SK-N-SH (cell line): ENCODE measurements at regions not wholly inside any gene's neighbourhood (a gene's known extent, or its start where the extent isn't known, plus 50 kb on each side); places are given as distances from the start of the nearest gene placed in this dataset.

Source experiments
- CTCF ChIA-PET: fragments of 300-600, 350-600 bp; formaldehyde crosslinking; extraction: SDS; loops from one replicate; lab custom pipeline; 2021; lab: Yijun Ruan, JAX
- POLR2A ChIA-PET: fragments of 350-600 bp; sonication (Branson Sonifier 250); formaldehyde crosslinking; extraction: SDS; loops from one replicate; lab custom pipeline; 2020; ENCODE audit warnings: antibody characterized with exemption, inconsistent platforms; lab: Yijun Ruan, JAX
- DNase-seq: peaks from one replicate; pipeline ENCODE4 v3.0.0; 2012
- H2AFZ ChIP-seq: fragments of 200-600 bp; sonication (generic); 2 replicates; pipeline ENCODE4 v1.8.1; 2016; ENCODE audit warnings: antibody characterized with exemption, mild to moderate bottlenecking, low read depth
- H3F3A ChIP-seq: fragments of 200-600 bp; sonication (generic); replicated peaks from 2 replicates; pipeline ENCODE3; 2016; ENCODE audit warnings: antibody characterized with exemption, mild to moderate bottlenecking; ENCODE audit not compliant: insufficient read depth
- H3K27ac ChIP-seq, 2 experiments: fragments of 200-500 bp in 1 of 2; fragments of 200-600 bp in 1 of 2; sonication (Bioruptor generic) in 1 of 2; sonication (generic), shearing (Covaris generic) in 1 of 2; 2 replicates each; pipeline versions ENCODE4 v1.5.1 to v1.6.1; 2014 to 2016; ENCODE audit warnings: low read depth in 2 of 2, inconsistent platforms in 1 of 2, low read length in 1 of 2, mild to moderate bottlenecking in 1 of 2, mixed read lengths in 1 of 2
- H3K27me3 ChIP-seq: fragments of 200-600 bp; sonication (generic), shearing (Covaris generic); 2 replicates; pipeline ENCODE4 v1.6.1; 2016; ENCODE audit warnings: mixed run types; ENCODE audit not compliant: insufficient read depth
- H3K36me3 ChIP-seq, 2 experiments: fragments of 200-500 bp in 1 of 2; fragments of 200-600 bp in 1 of 2; sonication (Bioruptor generic) in 1 of 2; sonication (generic) in 1 of 2; replicated peaks in 1 of 2; 2 replicates each; pipeline versions ENCODE3 to v1.5.1; 2014 to 2016; ENCODE audit warnings: low read length in 1 of 2, mild to moderate bottlenecking in 1 of 2; ENCODE audit not compliant: insufficient read depth in 2 of 2, control insufficient read depth in 1 of 2
- H3K4me1 ChIP-seq, 2 experiments: fragments of 200-500 bp in 1 of 2; fragments of 200-600 bp in 1 of 2; sonication (Bioruptor generic) in 1 of 2; sonication (generic), shearing (Covaris generic) in 1 of 2; 2 replicates each; pipeline versions ENCODE4 v1.5.1 to v1.6.1; 2014 to 2016; ENCODE audit warnings: low read depth in 1 of 2, low read length in 1 of 2, mixed run types in 1 of 2; ENCODE audit not compliant: insufficient read depth in 2 of 2, control insufficient read depth in 1 of 2
- H3K4me2 ChIP-seq: fragments of 200-600 bp; sonication (generic), shearing (Covaris generic); 2 replicates; pipeline ENCODE4 v1.6.1; 2017; ENCODE audit warnings: mixed run types
- H3K4me3 ChIP-seq, 2 experiments: fragments of 200-500 bp in 1 of 2; fragments of 200-600 bp in 1 of 2; sonication (Bioruptor generic) in 1 of 2; sonication (generic), shearing (Covaris generic) in 1 of 2; 2 replicates each; pipeline versions ENCODE4 v1.5.1 to v1.8.1; 2014 to 2016; ENCODE audit warnings: low read depth in 2 of 2, inconsistent platforms in 1 of 2, low read length in 1 of 2, mild to moderate bottlenecking in 1 of 2, mixed read lengths in 1 of 2, moderate library complexity in 1 of 2
- H3K79me2 ChIP-seq: fragments of 200-600 bp; sonication (generic); 2 replicates; pipeline ENCODE4 v1.8.1; 2017; ENCODE audit warnings: mild to moderate bottlenecking; ENCODE audit not compliant: insufficient read depth
- H3K9ac ChIP-seq: fragments of 200-600 bp; sonication (generic); 2 replicates; pipeline ENCODE4 v1.6.1; 2017; ENCODE audit warnings: mixed run types
- H3K9me2 ChIP-seq: fragments of 200-600 bp; sonication (generic); 2 replicates; pipeline ENCODE4 v1.6.1; 2017; ENCODE audit warnings: mixed run types
- H3K9me3 ChIP-seq: fragments of 200-600 bp; sonication (generic); 2 replicates; pipeline ENCODE4 v1.6.1; 2017; ENCODE audit warnings: mixed run types, mild to moderate bottlenecking, moderate library complexity
- H4K20me1 ChIP-seq: fragments of 200-600 bp; sonication (generic); 2 replicates; pipeline ENCODE4 v1.6.1; 2017; ENCODE audit warnings: mild to moderate bottlenecking, mixed run types; ENCODE audit not compliant: insufficient read depth
- CHD2 ChIP-seq: fragments of 150-350 bp; IDR thresholded peaks from 2 replicates; pipeline ENCODE4 v1.6.1; 2018; ENCODE audit warnings: low read length; ENCODE audit not compliant: partially characterized antibody
- CTCF ChIP-seq: fragments of 200-600 bp; sonication (generic); IDR thresholded peaks from 2 replicates; pipeline ENCODE4 v1.6.1; 2017; ENCODE audit warnings: antibody characterized with exemption, mild to moderate bottlenecking, moderate library complexity
- EP300 ChIP-seq, 2 experiments: IDR thresholded peaks; 2 replicates each; pipeline versions ENCODE4 v1.4.0 to v1.6.1; 2012; ENCODE audit warnings: borderline replicate concordance in 1 of 2, low read depth in 1 of 2, low read length in 1 of 2
- EZH2phosphoT487 ChIP-seq: fragments of 200-600 bp; sonication (generic); IDR thresholded peaks from 2 replicates; pipeline ENCODE4 v1.6.1; 2017; ENCODE audit warnings: low read depth, mixed run types, mild to moderate bottlenecking, antibody characterized with exemption, moderate library complexity, borderline replicate concordance
- FOXM1 ChIP-seq: IDR thresholded peaks from 2 replicates; pipeline ENCODE4 v1.4.0; 2012; ENCODE audit warnings: low read depth, mild to moderate bottlenecking
- MEF2A ChIP-seq: IDR thresholded peaks from 2 replicates; pipeline ENCODE4 v1.4.0; 2012; ENCODE audit warnings: low read depth, borderline replicate concordance
- NRF1 ChIP-seq: IDR thresholded peaks from 2 replicates; pipeline ENCODE4 v1.6.1; 2012; ENCODE audit warnings: low read depth, mild to moderate bottlenecking, low read length
- POLR2AphosphoS5 ChIP-seq: IDR thresholded peaks from 2 replicates; pipeline ENCODE4 v1.6.1; 2012; ENCODE audit warnings: low read depth, low read length
- RAD21 ChIP-seq: IDR thresholded peaks from 2 replicates; pipeline ENCODE4 v1.6.1; 2012; ENCODE audit warnings: mild to moderate bottlenecking, low read length
- RCOR1 ChIP-seq: fragments of 150-350 bp; IDR thresholded peaks from 2 replicates; pipeline ENCODE4 v1.6.1; 2017; ENCODE audit warnings: antibody characterized with exemption, low read length
- REST ChIP-seq: IDR thresholded peaks from 2 replicates; pipeline ENCODE4 v1.6.1; 2012; ENCODE audit warnings: mild to moderate bottlenecking, low read depth, low read length, moderate library complexity
- RFX5 ChIP-seq: IDR thresholded peaks from 2 replicates; pipeline ENCODE4 v1.6.1; 2012; ENCODE audit warnings: mild to moderate bottlenecking, improper control_type of control experiment, low read length
- TAF1 ChIP-seq: IDR thresholded peaks from 2 replicates; pipeline ENCODE4 v1.6.1; 2012; ENCODE audit warnings: low read depth, mild to moderate bottlenecking, low read length, moderate library complexity, borderline replicate concordance
- USF1 ChIP-seq: IDR thresholded peaks from 2 replicates; pipeline ENCODE4 v1.4.0; 2012; ENCODE audit warnings: low read depth, borderline replicate concordance
- USF2 ChIP-seq: fragments of 150-350 bp; IDR thresholded peaks from 2 replicates; pipeline ENCODE4 v1.6.1; 2017; ENCODE audit warnings: antibody characterized with exemption, low read length, low read depth, borderline replicate concordance
- ZBTB33 ChIP-seq: IDR thresholded peaks from 2 replicates; pipeline ENCODE4 v1.4.0; 2012; ENCODE audit warnings: low read depth, borderline replicate concordance
- WGBS: methylation state at CpG from one replicate; pipeline ENCODE4 v1.1.6; 2017; ENCODE audit warnings: low lambda C conversion rate; 5-methylcytosine and 5-hydroxymethylcytosine counted together

GRCh38 chr3:127071597-127072001, 88.7 kb downstream of the PLXNA1 start:
- POLR2A ChIA-PET = no interaction called here
- TF ChIP-seq CHD2 (no peak), EZH2phosphoT487 (no peak), RFX5 (no peak), EP300 (IDR thresholded peaks at IDR 0.05; ENCODE audit: borderline replicate concordance in 1 of 2, low read depth in 1 of 2, low read length in 1 of 2) (no peak), RCOR1 (no peak), USF1 (no peak), ZBTB33 (no peak), CTCF (no peak), POLR2AphosphoS5 (no peak), TAF1 (no peak), REST (no peak), MEF2A (no peak), RAD21 (no peak), NRF1 (no peak), FOXM1 (no peak), USF2 (no peak)
- TF ChIP-seq, all 33 proteins: peak for 0
- CTCF ChIA-PET = interaction anchor here (0.6 to 1.5 kb wide), 4 partner anchors 9 to 384 kb away, joined by 3 read pairs; no protein-coding TSS in a partner anchor

More at GRCh38 chr3:127071597-127072001, 88.7 kb downstream of the PLXNA1 start:
- DNase-seq = no peak
- Histone ChIP-seq H3K9me2 (no peaks in the 10 kb centered on the region), H3K9ac (no peak overlapping the region), H3K4me1 (peaks cover 0 to 37% of the 10 kb centered on the region in 2 experiments; a peak in 2 of 4 replicates), H3K9me3 (no peaks in the 10 kb centered on the region), H3K4me3 (no peak overlapping the region), H3K36me3 (no peaks in the 10 kb centered on the region), H3K4me2 (no peak overlapping the region), H3K27ac (no peak overlapping the region), H3K79me2 (no peaks in the 10 kb centered on the region), H4K20me1 (no peaks in the 10 kb centered on the region), H2AFZ (no peak overlapping the region), H3F3A (peaks cover 4% of the 10 kb centered on the region), H3K27me3 (no peaks in the 10 kb centered on the region)
- 57% methylated on average over 5 of the region's 10 CpGs for WGBS
